AG10803 (cell line): ENCODE measurements at regions not wholly inside any gene's neighbourhood (a gene's known extent, or its start where the extent isn't known, plus 50 kb on each side); places are given as distances from the start of the nearest gene placed in this dataset.

Experiments
- DNase-seq: peaks from one replicate; pipeline ENCODE4 v3.0.0; 2010; ENCODE audit warnings: low read depth
- H3K4me3 ChIP-seq: 2 replicates; pipeline ENCODE4 v1.5.1; 2011; ENCODE audit warnings: mild to moderate bottlenecking, low read length, control low read depth
- TF ChIP-seq, protein P1 (sequence below): conservative IDR thresholded peaks from 2 replicates; pipeline ENCODE4 v1.5.1; 2011; ENCODE audit warnings: mild to moderate bottlenecking, low read length, control low read depth, inconsistent platforms

DNA sequence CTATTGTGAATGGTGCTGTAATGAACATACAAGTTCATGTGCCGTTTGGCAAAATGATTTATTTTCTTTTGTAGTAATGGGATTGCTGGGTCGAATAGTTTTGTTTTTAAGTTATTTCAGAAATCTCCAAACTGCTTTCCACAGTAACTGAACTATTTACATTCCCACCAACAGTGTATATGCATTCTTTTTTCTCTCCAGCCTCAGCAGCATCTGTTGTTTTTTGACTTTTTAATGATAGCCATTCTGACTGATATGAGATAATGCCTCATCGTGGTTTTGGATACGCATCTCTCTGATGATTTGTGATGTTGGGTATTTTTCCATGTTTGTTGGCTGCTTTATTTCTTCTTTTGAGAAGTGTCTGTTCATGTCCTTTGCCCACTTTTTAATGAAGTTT is 246.3 kb upstream of the ADGRL3 start:
- no peak overlapping the region for H3K4me3 ChIP-seq
- DNase-seq: no peak
- TF ChIP-seq, protein P1, sequence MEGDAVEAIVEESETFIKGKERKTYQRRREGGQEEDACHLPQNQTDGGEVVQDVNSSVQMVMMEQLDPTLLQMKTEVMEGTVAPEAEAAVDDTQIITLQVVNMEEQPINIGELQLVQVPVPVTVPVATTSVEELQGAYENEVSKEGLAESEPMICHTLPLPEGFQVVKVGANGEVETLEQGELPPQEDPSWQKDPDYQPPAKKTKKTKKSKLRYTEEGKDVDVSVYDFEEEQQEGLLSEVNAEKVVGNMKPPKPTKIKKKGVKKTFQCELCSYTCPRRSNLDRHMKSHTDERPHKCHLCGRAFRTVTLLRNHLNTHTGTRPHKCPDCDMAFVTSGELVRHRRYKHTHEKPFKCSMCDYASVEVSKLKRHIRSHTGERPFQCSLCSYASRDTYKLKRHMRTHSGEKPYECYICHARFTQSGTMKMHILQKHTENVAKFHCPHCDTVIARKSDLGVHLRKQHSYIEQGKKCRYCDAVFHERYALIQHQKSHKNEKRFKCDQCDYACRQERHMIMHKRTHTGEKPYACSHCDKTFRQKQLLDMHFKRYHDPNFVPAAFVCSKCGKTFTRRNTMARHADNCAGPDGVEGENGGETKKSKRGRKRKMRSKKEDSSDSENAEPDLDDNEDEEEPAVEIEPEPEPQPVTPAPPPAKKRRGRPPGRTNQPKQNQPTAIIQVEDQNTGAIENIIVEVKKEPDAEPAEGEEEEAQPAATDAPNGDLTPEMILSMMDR: no peak

DNA sequence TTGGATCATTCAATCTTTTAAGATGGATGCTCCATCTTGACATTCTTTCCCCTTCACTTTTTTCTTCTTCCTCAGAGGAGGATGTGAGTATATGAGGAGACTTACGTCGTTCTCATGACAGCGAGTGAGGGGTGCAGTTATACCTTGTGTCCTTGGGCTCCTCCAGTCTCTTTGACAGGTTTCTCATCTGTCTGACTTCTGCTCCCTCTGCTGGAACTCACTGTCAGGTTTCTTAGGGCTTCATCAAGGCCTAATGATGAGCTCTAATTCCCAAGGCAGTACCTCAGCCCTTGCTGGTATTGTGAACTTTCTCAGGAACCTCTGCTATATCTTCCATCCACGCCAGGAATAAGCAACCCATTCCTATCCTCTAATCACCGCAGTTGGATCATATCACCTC is 237.8 kb upstream of the ADGRL3 start:
- no peak for DNase-seq
- no peak overlapping the region for H3K4me3 ChIP-seq
- TF ChIP-seq, protein P1: no peak

DNA sequence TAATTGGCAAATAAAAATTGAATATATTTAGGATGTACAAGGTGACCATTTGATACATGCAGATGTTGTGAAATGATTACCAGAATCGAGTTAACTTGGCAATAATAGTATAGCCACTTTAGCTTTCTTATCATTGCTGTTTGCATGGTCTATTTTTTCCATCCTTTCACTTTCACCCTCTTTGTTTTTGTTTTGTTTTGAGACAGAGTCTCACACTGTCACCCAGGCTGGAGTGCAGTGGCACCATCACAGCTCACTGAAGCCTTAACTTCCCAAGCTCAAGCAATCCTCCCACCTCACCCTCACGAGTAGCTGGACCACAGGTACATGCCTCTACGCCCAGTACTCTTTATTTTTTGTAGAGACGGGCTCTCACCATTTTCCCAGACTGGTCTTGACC is 218.6 kb upstream of the ADGRL3 start:
- H3K4me3 ChIP-seq: no peak overlapping the region
- DNase-seq: no peak
- TF ChIP-seq, protein P1: no peak

DNA sequence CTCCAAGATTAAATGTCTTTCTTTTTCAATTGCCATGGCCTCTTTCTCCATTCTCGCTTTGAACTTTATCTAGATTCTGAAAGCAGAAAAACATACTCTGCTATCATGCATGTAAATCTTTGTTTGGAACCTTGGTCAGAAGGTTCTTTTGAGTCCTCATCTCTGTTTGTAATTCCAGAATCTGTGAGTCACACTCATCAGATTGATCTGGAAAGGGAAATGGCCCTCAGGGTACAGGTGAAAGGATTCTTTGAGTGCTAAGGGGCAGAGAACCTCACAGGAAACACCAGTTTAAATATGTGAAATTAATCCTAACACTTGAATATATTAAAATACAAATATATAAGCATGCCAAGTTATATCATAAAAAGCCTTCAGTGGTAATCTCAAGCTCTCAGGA is 211.0 kb upstream of the ADGRL3 start:
- no peak overlapping the region for H3K4me3 ChIP-seq
- no peak for DNase-seq
- TF ChIP-seq, protein P1: no peak

DNA sequence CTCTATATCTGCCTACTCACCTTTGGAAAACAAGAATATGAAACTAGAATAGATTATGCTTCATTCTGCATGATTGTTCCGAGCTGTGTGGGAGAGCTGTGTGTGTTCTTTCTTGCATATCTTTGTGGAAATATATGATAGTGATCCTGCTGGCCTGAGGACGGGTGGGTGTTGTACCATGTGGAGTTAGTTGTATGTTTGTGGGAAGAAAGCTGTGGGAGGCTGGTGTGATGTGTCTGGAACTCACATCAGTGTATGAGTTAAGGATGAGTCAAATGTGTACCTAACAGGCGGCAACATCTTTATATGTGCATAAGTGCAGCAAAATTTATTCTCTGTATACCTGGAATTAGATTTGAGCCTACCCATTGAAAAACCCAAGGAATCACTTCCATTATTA is 208.1 kb upstream of the ADGRL3 start:
- no peak for DNase-seq
- no peak overlapping the region for H3K4me3 ChIP-seq
- TF ChIP-seq, protein P1: no peak

DNA sequence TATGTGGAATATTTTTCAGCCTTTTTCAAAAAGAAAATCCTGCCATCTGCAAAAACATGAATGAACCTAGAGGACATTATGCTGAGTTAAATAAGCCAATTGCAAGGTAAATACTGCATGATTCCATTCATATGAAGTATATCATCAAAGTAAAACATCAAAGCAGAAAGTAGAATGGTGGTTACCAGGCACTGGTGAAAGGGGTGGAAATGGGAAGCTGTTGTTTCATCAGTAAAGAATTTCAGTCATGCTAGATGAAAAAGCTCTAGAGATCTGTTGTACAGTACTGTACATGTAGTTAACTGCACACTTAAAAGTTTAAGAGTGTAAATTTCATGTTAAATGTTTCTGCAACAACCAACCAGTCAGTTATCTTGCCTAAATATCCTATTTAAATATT is 196.8 kb upstream of the ADGRL3 start:
- H3K4me3 ChIP-seq: no peak overlapping the region
- DNase-seq: no peak
- TF ChIP-seq, protein P1: no peak

DNA sequence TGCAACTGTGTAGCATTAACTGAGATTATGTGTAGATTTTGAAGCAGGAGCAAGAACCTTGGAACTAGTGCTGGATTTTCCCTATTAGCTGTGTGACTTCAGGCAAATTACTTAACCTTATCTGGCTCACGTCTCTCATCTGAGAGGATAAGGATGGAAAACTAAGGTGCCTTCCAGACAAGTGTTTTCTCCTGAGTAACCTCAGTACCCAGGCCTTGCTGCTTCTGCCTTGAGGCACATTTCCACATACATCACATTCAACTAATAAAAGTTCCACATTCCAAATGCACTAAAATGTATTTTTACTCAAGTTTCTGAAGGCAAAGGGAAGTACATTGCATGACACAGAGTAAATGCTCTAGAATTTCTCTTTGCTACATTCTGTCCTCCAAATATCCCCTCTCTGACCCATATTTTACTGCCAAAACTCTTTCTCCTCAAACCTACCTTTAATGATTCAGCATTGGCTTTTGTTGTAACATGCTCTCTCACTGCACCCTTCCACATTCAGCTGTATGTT is 195.4 kb upstream of the ADGRL3 start:
- TF ChIP-seq, protein P1: no peak
- DNase-seq: no peak
- H3K4me3 ChIP-seq: no peak overlapping the region
